H9 (cell line): ENCODE measurements at regions not wholly inside any gene's neighbourhood (a gene's known extent, or its start where the extent isn't known, plus 50 kb on each side); places are given as distances from the start of the nearest gene placed in this dataset.

Experiments used
- DNase-seq: peaks from one replicate; pipeline ENCODE4 v3.0.0-alpha.2; 2017
- H2AFZ ChIP-seq: one replicate; pipeline ENCODE4 v1.6.1; 2013; ENCODE audit warnings: mild to moderate bottlenecking, low read length, control low read depth, moderate library complexity
- H2AK5ac ChIP-seq: 2 replicates; pipeline ENCODE4 v1.6.1; 2013; ENCODE audit warnings: low read length, control low read depth, mixed read lengths; ENCODE audit not compliant: insufficient read length
- H2BK120ac ChIP-seq: one replicate; pipeline ENCODE4 v1.6.1; 2013; ENCODE audit warnings: low read depth, mild to moderate bottlenecking, low read length, control low read depth, inconsistent platforms; ENCODE audit not compliant: poor library complexity, severe bottlenecking
- H2BK12ac ChIP-seq: 2 replicates; pipeline ENCODE4 v1.6.1; 2013; ENCODE audit warnings: low read length, control low read depth, mixed read lengths, low read depth; ENCODE audit not compliant: insufficient read length
- H2BK15ac ChIP-seq: 2 replicates; pipeline ENCODE4 v1.6.1; 2013; ENCODE audit warnings: low read depth, low read length, control low read depth
- H2BK20ac ChIP-seq: one replicate; pipeline ENCODE4 v1.6.1; 2013; ENCODE audit warnings: low read depth, mild to moderate bottlenecking, low read length, control low read depth, inconsistent platforms; ENCODE audit not compliant: poor library complexity, severe bottlenecking
- H2BK5ac ChIP-seq: 2 replicates; pipeline ENCODE4 v1.6.1; 2013; ENCODE audit warnings: low read length, control low read depth, mixed read lengths; ENCODE audit not compliant: insufficient read length
- H3K14ac ChIP-seq: 2 replicates; pipeline ENCODE4 v1.6.1; 2013; ENCODE audit warnings: low read length, control low read depth; ENCODE audit not compliant: insufficient read depth
- H3K18ac ChIP-seq: 2 replicates; pipeline ENCODE4 v1.6.1; 2013; ENCODE audit warnings: low read depth, mild to moderate bottlenecking, mixed read lengths, low read length, control low read depth; ENCODE audit not compliant: insufficient read length
- H3K23ac ChIP-seq: 2 replicates; pipeline ENCODE4 v1.6.1; 2013; ENCODE audit warnings: low read length, control low read depth, mixed read lengths, low read depth; ENCODE audit not compliant: insufficient read length
- H3K23me2 ChIP-seq: 2 replicates; pipeline ENCODE4 v1.6.1; 2013; ENCODE audit warnings: low read depth, mild to moderate bottlenecking, mixed read lengths, low read length, control low read depth; ENCODE audit not compliant: insufficient read length, poor library complexity, severe bottlenecking
- H3K27ac ChIP-seq: 2 replicates; pipeline ENCODE4 v1.5.1; 2013; ENCODE audit warnings: low read length, control low read depth, mixed read lengths, low read depth; ENCODE audit not compliant: insufficient read length
- H3K27me3 ChIP-seq: 2 replicates; pipeline ENCODE4 v1.6.1; 2013; ENCODE audit warnings: low read length, control low read depth, inconsistent platforms; ENCODE audit not compliant: insufficient read depth
- H3K4ac ChIP-seq: 2 replicates; pipeline ENCODE4 v1.6.1; 2013; ENCODE audit warnings: low read depth, mild to moderate bottlenecking, control low read depth, inconsistent platforms, low read length, moderate library complexity
- H3K4me1 ChIP-seq: 2 replicates; pipeline ENCODE4 v1.6.1; 2013; ENCODE audit warnings: low read length, control low read depth, inconsistent platforms; ENCODE audit not compliant: insufficient read depth
- H3K4me2 ChIP-seq: 2 replicates; pipeline ENCODE4 v1.6.1; 2013; ENCODE audit warnings: low read length, control low read depth, mixed read lengths; ENCODE audit not compliant: insufficient read length, insufficient read depth
- H3K56ac ChIP-seq: 2 replicates; pipeline ENCODE4 v1.6.1; 2013; ENCODE audit warnings: low read depth, mild to moderate bottlenecking, mixed read lengths, low read length, control low read depth; ENCODE audit not compliant: insufficient read length
- H3K79me1 ChIP-seq: 2 replicates; pipeline ENCODE4 v1.6.1; 2013; ENCODE audit warnings: low read depth, mild to moderate bottlenecking, moderate library complexity, low read length, control low read depth, inconsistent platforms; ENCODE audit not compliant: insufficient read depth, poor library complexity, severe bottlenecking
- H3K79me2 ChIP-seq: 2 replicates; pipeline ENCODE4 v1.6.1; 2013; ENCODE audit warnings: low read length, control low read depth, inconsistent platforms; ENCODE audit not compliant: insufficient read depth
- H3K9ac ChIP-seq: 2 replicates; pipeline ENCODE4 v1.6.1; 2013; ENCODE audit warnings: low read length, control low read depth, mixed read lengths; ENCODE audit not compliant: insufficient read length; ENCODE audit errors: extremely low read depth
- H3K9me3 ChIP-seq: one replicate; pipeline ENCODE4 v1.6.1; 2013; ENCODE audit warnings: low read depth, low read length, inconsistent platforms; ENCODE audit not compliant: control insufficient read depth
- H3T11ph ChIP-seq: one replicate; pipeline ENCODE4 v1.6.1; 2013; ENCODE audit warnings: mild to moderate bottlenecking, low read length, control low read depth, inconsistent platforms
- H4K20me1 ChIP-seq: one replicate; pipeline ENCODE4 v1.6.1; 2013; ENCODE audit not compliant: control insufficient read depth, insufficient read length, insufficient read depth
- H4K5ac ChIP-seq: 2 replicates; pipeline ENCODE4 v1.6.1; 2013; ENCODE audit warnings: low read depth, mild to moderate bottlenecking, mixed read lengths, low read length, control low read depth; ENCODE audit not compliant: insufficient read length
- H4K8ac ChIP-seq: replicated peaks from 2 replicates; pipeline ENCODE4 v1.6.1; 2013; ENCODE audit warnings: low read length, control low read depth, mixed read lengths, low read depth; ENCODE audit not compliant: insufficient read length
- H4K91ac ChIP-seq: 2 replicates; pipeline ENCODE4 v1.6.1; 2013; ENCODE audit warnings: low read depth, mild to moderate bottlenecking, moderate library complexity, mixed read lengths, low read length, control low read depth; ENCODE audit not compliant: insufficient read length
- H3K27ac Mint-ChIP-seq, 3 experiments: 2 replicates in 2 of 3; 3 replicates in 1 of 3; pipeline ENCODE4 v1.8.0; 2020 to 2021; ENCODE audit warnings: mixed read lengths in 3 of 3, mild to moderate bottlenecking in 1 of 3, moderate library complexity in 1 of 3
- H3K27me3 Mint-ChIP-seq: 2 replicates; pipeline ENCODE4 v1.8.0; 2021; ENCODE audit warnings: low read depth, mild to moderate bottlenecking, moderate library complexity, mixed read lengths
- H3K36me3 Mint-ChIP-seq, 3 experiments: 2 replicates in 2 of 3; 3 replicates in 1 of 3; pipeline ENCODE4 v1.8.0; 2020 to 2021; ENCODE audit warnings: low read depth in 3 of 3, mixed read lengths in 3 of 3; ENCODE audit not compliant: insufficient read depth in 1 of 3
- H3K4me1 Mint-ChIP-seq, 2 experiments: 2 replicates each; pipeline ENCODE4 v1.8.0; 2020; ENCODE audit warnings: mixed read lengths in 2 of 2
- H3K4me3 Mint-ChIP-seq, 2 experiments: 2 replicates in 1 of 2; 3 replicates in 1 of 2; pipeline ENCODE4 v1.8.0; 2020 to 2021; ENCODE audit warnings: mild to moderate bottlenecking in 2 of 2, mixed read lengths in 2 of 2, moderate library complexity in 1 of 2
- H3K9me3 Mint-ChIP-seq, 2 experiments: 2 replicates in 1 of 2; 3 replicates in 1 of 2; pipeline ENCODE4 v1.8.0; 2020; ENCODE audit warnings: mild to moderate bottlenecking in 2 of 2, mixed read lengths in 2 of 2, moderate library complexity in 1 of 2
- WGBS: extraction: QIAGEN DNeasy Blood & Tissue Kit; methylation state at CpG from one replicate; pipeline ENCODE4 v1.1.7; 2013; ENCODE audit warnings: missing lambda C conversion rate, low lambda C conversion rate, mixed read lengths; ENCODE audit not compliant: insufficient read length; ENCODE audit errors: extremely low coverage; 5-methylcytosine and 5-hydroxymethylcytosine counted together
- TF ChIP-seq, protein P1 (sequence below): fragments of 200-600 bp; sonication (generic); conservative IDR thresholded peaks from 3 replicates; pipeline ENCODE4 v1.8.0; 2021; ENCODE audit warnings: antibody characterized with exemption, mild to moderate bottlenecking

- no peak overlapping the region for H2BK20ac ChIP-seq
- no peaks in the 10 kb centered on the region for H3K79me1 ChIP-seq
- no peaks in the 10 kb centered on the region for H3K27me3 ChIP-seq
- H3K9ac ChIP-seq, result no peak overlapping the region
- H3K4me3 Mint-ChIP-seq, result no peak overlapping the region; a peak in 1 of 5 replicates
- H4K91ac ChIP-seq, result no peak overlapping the region
- H3K18ac ChIP-seq, result no peak overlapping the region
- peaks cover 10 to 11% of the 10 kb centered on the region in 2 experiments; a peak in 4 of 5 replicates for H3K9me3 Mint-ChIP-seq
- H3K14ac ChIP-seq, result no peak overlapping the region
- no peak overlapping the region for H2BK12ac ChIP-seq
- no peaks in the 10 kb centered on the region for H3K27me3 Mint-ChIP-seq
- H3K23ac ChIP-seq, result no peak overlapping the region
- H3K36me3 Mint-ChIP-seq, result peaks cover 2 to 10% (median 3%) of the 10 kb centered on the region in 3 experiments; a peak in 4 of 7 replicates
- no peak overlapping the region for H3K56ac ChIP-seq
- H3K79me2 ChIP-seq, result no peaks in the 10 kb centered on the region
- no peak overlapping the region for H2BK120ac ChIP-seq
- peaks cover 8 to 9% of the 10 kb centered on the region in 2 experiments for H3K4me1 Mint-ChIP-seq
- no peak overlapping the region for H4K5ac ChIP-seq
- H3K27ac Mint-ChIP-seq, result no peak overlapping the region
- no peak overlapping the region for H3K27ac ChIP-seq
- H2AFZ ChIP-seq, result no peak overlapping the region
- no peaks in the 10 kb centered on the region for H4K20me1 ChIP-seq
- H2BK15ac ChIP-seq, result no peak overlapping the region
- no peak overlapping the region for H3K4me2 ChIP-seq
- H3T11ph ChIP-seq, result no peak overlapping the region
- H3K4me1 ChIP-seq, result no peaks in the 10 kb centered on the region
- H3K9me3 ChIP-seq, result no peaks in the 10 kb centered on the region
- no peak overlapping the region for H2BK5ac ChIP-seq
- DNase-seq, result no peak
- no peak overlapping the region for H4K8ac ChIP-seq
- no peak overlapping the region for H3K4ac ChIP-seq
- TF ChIP-seq, protein P1, sequence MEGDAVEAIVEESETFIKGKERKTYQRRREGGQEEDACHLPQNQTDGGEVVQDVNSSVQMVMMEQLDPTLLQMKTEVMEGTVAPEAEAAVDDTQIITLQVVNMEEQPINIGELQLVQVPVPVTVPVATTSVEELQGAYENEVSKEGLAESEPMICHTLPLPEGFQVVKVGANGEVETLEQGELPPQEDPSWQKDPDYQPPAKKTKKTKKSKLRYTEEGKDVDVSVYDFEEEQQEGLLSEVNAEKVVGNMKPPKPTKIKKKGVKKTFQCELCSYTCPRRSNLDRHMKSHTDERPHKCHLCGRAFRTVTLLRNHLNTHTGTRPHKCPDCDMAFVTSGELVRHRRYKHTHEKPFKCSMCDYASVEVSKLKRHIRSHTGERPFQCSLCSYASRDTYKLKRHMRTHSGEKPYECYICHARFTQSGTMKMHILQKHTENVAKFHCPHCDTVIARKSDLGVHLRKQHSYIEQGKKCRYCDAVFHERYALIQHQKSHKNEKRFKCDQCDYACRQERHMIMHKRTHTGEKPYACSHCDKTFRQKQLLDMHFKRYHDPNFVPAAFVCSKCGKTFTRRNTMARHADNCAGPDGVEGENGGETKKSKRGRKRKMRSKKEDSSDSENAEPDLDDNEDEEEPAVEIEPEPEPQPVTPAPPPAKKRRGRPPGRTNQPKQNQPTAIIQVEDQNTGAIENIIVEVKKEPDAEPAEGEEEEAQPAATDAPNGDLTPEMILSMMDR, result no peak
- no peaks in the 10 kb centered on the region for H3K23me2 ChIP-seq
- H2AK5ac ChIP-seq, result no peak overlapping the region
- no CpG with 5 or more reads among the region's 9 CpGs for WGBS
Observed at GRCh38 chr9:22790329-22790728, 343.7 kb downstream of the DMRTA1 start.
